ENCODE measurements at regions not wholly inside any gene's neighbourhood (a gene's known extent, or its start where the extent isn't known, plus 50 kb on each side); places are given as distances from the start of the nearest gene placed in this dataset.

- no peak for TF ChIP-seq CTCF (IDR thresholded peaks at IDR 0.05; ENCODE audit: low read depth, low read length, missing control alignments)
- DNase-seq (ENCODE audit: extremely low read depth, low read depth) = no peak
- no peak overlapping the region for H3K4me3 ChIP-seq (replicated peaks; ENCODE audit: low read depth, low read length)
Measured at GRCh38 chr15:97875025-97875512, 85.4 kb upstream of the ARRDC4 start.

DNA sequence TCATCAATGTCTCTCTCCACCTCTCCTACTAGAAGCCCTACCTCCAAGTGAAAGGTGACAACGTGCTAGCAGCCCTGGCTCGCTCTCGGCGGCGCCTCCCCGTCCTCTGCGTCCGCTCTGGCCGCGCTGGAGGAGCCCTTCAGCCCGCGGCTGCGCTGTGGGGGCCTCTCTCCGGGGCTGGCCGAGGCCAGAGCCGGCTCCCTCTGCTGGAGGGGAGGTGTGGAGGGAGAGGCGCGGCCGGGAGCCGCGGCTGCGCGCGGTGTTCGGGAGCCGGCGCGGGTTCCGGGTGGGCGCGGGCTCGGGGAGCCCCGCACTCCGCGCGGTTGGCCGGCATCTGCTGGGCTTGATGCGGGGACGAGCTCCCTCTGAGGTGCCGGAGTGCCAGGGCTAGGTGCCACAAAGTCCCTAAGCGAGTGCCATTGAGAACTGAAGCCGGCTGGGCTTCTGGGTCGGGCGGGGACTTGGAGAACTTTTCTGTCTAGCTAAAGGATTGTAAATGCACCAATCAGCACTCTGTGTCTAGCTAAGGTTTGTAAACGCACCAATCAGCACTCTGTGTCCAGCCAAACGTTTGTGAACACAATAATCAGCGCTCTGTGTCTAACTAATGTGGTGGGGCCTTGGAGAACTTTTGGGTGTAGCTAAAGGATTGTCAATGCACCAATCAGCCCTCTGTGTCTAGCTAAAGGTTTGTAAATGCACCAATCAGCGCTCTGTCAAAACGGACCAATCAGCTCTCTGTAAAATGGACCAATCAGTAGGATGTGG lies 84.8 kb upstream of the ARRDC4 start:
- no peak overlapping the region for H3K4me3 ChIP-seq (replicated peaks; ENCODE audit: low read depth, low read length)
- DNase-seq (ENCODE audit: extremely low read depth, low read depth) = no peak
- TF ChIP-seq CTCF (IDR thresholded peaks at IDR 0.05; ENCODE audit: low read depth, low read length, missing control alignments) = no peak

- no peak for DNase-seq (ENCODE audit: extremely low read depth, low read depth)
- no peak for TF ChIP-seq CTCF (IDR thresholded peaks at IDR 0.05; ENCODE audit: low read depth, low read length, missing control alignments)
- H3K4me3 ChIP-seq (replicated peaks; ENCODE audit: low read depth, low read length) = no peak overlapping the region
Measured at GRCh38 chr15:97876281-97876675, 84.2 kb upstream of the ARRDC4 start.

DNA sequence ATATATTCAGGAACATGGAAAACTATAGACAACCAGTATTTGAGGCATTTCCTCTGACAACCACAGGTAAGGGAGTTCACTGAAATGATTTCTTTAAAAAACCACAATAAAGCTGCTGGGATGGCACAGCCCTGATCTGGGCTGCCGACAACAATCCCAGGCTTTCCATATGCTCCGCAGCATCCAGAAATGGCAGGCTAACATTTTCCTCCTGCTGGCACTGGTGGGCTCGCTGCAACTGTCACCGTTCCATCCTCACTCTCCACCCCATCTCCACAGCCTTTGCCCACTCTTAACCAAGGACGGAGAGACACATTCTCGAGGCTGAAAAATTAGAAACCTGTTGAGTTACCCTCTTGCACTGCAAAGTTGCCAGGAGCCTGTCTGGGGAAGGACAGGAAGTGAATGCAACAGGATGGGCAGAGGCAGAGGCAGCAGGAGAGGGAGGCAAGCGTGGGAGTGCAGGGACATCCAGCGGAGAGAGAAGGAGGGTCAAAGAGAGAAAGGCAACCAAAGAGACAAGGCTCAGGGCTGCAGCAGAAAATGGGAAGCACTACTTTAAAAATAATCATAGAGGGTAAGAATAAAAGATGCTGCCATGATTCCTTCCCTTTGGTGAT lies 79.0 kb upstream of the ARRDC4 start:
- DNase-seq (ENCODE audit: extremely low read depth, low read depth) = no peak
- no peak overlapping the region for H3K4me3 ChIP-seq (replicated peaks; ENCODE audit: low read depth, low read length)
- no peak for TF ChIP-seq CTCF (IDR thresholded peaks at IDR 0.05; ENCODE audit: low read depth, low read length, missing control alignments)

DNA sequence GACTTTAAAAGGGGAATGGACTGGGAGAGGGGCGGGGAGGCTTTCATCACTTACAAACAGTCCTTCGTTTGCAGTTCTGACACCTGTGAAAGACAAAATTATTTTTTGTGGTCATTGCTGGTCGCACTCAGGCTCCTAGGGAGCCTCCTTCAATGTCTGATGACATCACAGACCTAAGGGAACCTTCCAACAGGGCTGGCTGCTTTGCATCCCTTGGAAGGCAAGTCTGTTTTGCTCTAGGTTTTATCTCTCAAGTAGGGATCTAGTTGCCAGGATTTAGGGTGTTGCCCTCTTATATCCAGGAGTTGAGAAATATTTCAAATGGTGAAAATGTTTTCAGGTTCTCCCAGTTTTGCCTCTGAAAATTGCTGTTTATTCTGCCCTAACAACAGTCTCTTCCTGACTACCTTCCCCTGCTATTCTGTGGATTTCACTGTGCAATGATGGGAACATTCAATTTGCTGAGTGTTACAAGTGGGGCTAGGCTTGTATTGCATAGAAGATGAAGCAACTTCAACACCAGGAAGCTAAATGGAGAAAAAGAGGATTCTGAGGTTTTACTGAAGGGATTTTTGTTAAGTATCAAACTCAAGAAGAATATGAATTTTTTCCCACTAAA lies 75.9 kb upstream of the ARRDC4 start:
- DNase-seq (ENCODE audit: extremely low read depth, low read depth) = no peak
- H3K4me3 ChIP-seq (replicated peaks; ENCODE audit: low read depth, low read length) = no peak overlapping the region
- no peak for TF ChIP-seq CTCF (IDR thresholded peaks at IDR 0.05; ENCODE audit: low read depth, low read length, missing control alignments)

DNA sequence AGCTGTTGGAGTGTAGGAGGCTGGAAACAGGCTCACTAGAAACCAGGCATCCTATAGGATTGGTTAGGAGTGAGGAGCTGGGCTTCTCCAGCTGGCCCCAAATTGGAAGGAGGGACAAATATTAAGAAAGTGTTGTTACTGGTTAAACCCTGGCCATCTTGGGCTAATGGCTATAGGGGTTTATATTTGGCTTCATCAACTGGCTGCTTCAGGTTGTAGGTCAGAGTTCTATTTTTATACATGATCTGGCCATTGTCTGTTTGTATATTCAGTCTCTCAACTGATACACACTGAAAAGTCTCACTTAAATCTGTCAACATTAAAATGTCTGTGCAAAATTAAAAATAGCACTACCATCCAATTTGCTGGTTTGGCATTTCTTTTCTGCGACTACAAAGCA lies 70.2 kb upstream of the ARRDC4 start:
- TF ChIP-seq CTCF (IDR thresholded peaks at IDR 0.05; ENCODE audit: low read depth, low read length, missing control alignments) = no peak

More for the DNA sequence above, 70.2 kb upstream of the ARRDC4 start:
- no peak overlapping the region for H3K4me3 ChIP-seq (replicated peaks; ENCODE audit: low read depth, low read length)
- DNase-seq (ENCODE audit: extremely low read depth, low read depth) = no peak

All from HFF-Myc (cell line).